ENCODE measurements at regions not wholly inside any gene's neighbourhood (a gene's known extent, or its start where the extent isn't known, plus 50 kb on each side); places are given as distances from the start of the nearest gene placed in this dataset.
"Not testable (repeated sequence)": the region's sequence is repeated elsewhere in the genome, so short reads cannot be mapped to it uniquely, and the experiment has no call there.

GRCh38 chr12:67072281-67072680 lies 196.9 kb upstream of the CAND1 start:
- TF ChIP-seq POLR2A, CTCF (IDR thresholded peaks at IDR 0.05): not testable (repeated sequence)
